Thymus (tissue), 11 donors: ENCODE measurements at regions not wholly inside any gene's neighbourhood (a gene's known extent, or its start where the extent isn't known, plus 50 kb on each side); places are given as distances from the start of the nearest gene placed in this dataset.
A peak's percentile ranks its signal among the peaks of the same experiment; 100 is the strongest.

ENCODE experiments used
- DNase-seq, 9 donors: peaks; one replicate each; pipeline ENCODE4 v3.0.0-alpha.2; 2013; ENCODE audit warnings: low spot score in 9 of 9, low read depth in 6 of 9, missing footprints in 1 of 9
- H3K27ac ChIP-seq, 2 donors: one replicate each; pipeline ENCODE4 v1.5.1; 2013; ENCODE audit warnings: control low read depth in 1 of 2, low read depth in 1 of 2, low read length in 1 of 2, mild to moderate bottlenecking in 1 of 2, moderate library complexity in 1 of 2
- H3K27me3 ChIP-seq, 2 donors: one replicate each; pipeline ENCODE4 v1.5.1; 2013; ENCODE audit warnings: low read length in 1 of 2; ENCODE audit not compliant: control insufficient read depth in 2 of 2, insufficient read depth in 1 of 2
- H3K36me3 ChIP-seq, 2 donors: one replicate each; pipeline ENCODE4 v1.5.1; 2013; ENCODE audit warnings: low read length in 1 of 2, mild to moderate bottlenecking in 1 of 2, moderate library complexity in 1 of 2; ENCODE audit not compliant: control insufficient read depth in 2 of 2, insufficient read depth in 2 of 2
- H3K4me1 ChIP-seq, 2 donors: one replicate each; pipeline ENCODE4 v1.5.1; 2013; ENCODE audit warnings: low read length in 2 of 2; ENCODE audit not compliant: control insufficient read depth in 2 of 2, insufficient read depth in 2 of 2
- H3K4me3 ChIP-seq, 2 donors: one replicate each; pipeline ENCODE4 v1.5.1; 2013; ENCODE audit warnings: low read length in 2 of 2, control low read depth in 1 of 2, mild to moderate bottlenecking in 1 of 2
- H3K9me3 ChIP-seq, 2 donors: one replicate each; pipeline ENCODE4 v1.5.1; 2013; ENCODE audit warnings: low read length in 1 of 2, mild to moderate bottlenecking in 1 of 2; ENCODE audit not compliant: control insufficient read depth in 2 of 2, insufficient read depth in 1 of 2
- WGBS: extraction: QIAGEN DNeasy Blood & Tissue Kit; methylation state at CpG from one replicate; pipeline ENCODE4 v1.1.7; 2013; 5-methylcytosine and 5-hydroxymethylcytosine counted together
- donor health status: healthy.

GRCh38 chr3:148450819-148451218, 246.9 kb upstream of the AGTR1 start:
- H3K36me3 ChIP-seq, result no peaks in the 10 kb centered on the region
- no peak overlapping the region for H3K4me3 ChIP-seq
- no peak for DNase-seq
- H3K27me3 ChIP-seq, result no peaks in the 10 kb centered on the region
- H3K4me1 ChIP-seq, result no peaks in the 10 kb centered on the region
- no peaks in the 10 kb centered on the region for H3K9me3 ChIP-seq
- WGBS, result 57% methylated on average over 5 of the region's 5 CpGs
- H3K27ac ChIP-seq, result no peak overlapping the region

GRCh38 chr3:148451969-148452368, 245.7 kb upstream of the AGTR1 start:
- no peak overlapping the region for H3K4me3 ChIP-seq
- no peak overlapping the region for H3K27ac ChIP-seq
- no peak for DNase-seq
- H3K9me3 ChIP-seq, result no peaks in the 10 kb centered on the region
- H3K4me1 ChIP-seq, result no peaks in the 10 kb centered on the region
- no peaks in the 10 kb centered on the region for H3K36me3 ChIP-seq
- no peaks in the 10 kb centered on the region for H3K27me3 ChIP-seq

DNA sequence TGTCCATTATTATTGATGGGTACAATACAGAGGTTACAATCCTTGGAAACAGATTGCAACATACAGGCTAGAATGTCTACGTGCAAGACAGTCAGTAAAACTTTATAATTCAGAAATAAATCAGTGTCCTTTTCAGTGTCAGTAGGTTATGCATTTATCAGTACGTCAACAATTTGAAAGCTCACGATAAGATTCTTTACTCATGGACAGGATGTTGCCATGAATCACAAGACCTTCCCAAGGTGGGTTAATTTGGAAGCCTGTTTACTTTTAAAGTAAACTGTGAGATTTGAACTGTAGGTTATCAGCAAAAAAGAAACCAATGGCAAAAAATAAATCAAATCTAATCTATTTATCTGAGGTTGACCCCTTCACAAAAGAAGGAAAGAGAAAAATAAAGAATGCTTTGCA, 243.9 kb upstream of the AGTR1 start:
- Histone ChIP-seq H3K36me3 (no peaks in the 10 kb centered on the region), H3K4me1 (no peaks in the 10 kb centered on the region), H3K27ac (no peak overlapping the region), H3K4me3 (no peak overlapping the region), H3K27me3 (no peaks in the 10 kb centered on the region), H3K9me3 (no peaks in the 10 kb centered on the region)
- no peak for DNase-seq
- 91% methylated on average over 3 of the region's 3 CpGs for WGBS

- H3K27ac ChIP-seq, result no peak overlapping the region
- H3K27me3 ChIP-seq, result no peaks in the 10 kb centered on the region
- H3K4me3 ChIP-seq, result no peak overlapping the region
- no peaks in the 10 kb centered on the region for H3K4me1 ChIP-seq
- WGBS, result 92% methylated on average over 4 of the region's 4 CpGs
- H3K9me3 ChIP-seq, result no peaks in the 10 kb centered on the region
- no peak for DNase-seq
- no peaks in the 10 kb centered on the region for H3K36me3 ChIP-seq
These were observed 242.6 kb upstream of the AGTR1 start for GRCh38 chr3:148455098-148455497.

DNA sequence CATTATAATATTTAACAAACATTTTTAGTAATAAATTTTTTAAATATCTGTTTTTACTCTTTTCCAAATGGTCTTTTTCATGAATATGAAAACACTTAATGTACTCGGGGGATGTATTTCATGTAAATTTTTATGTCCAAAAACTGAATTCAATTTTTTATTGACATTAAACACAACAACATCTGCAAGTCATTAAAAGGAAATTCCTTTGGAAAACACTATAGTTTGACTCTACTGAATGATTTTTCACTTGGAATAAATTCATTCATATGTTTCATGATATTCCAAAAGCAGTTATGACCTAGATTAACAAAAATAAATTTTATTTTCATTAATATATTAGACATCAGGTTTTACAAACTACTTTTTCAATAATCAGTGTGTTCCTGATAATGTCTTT, 239.8 kb upstream of the AGTR1 start:
- no peak for DNase-seq
- Histone ChIP-seq H3K36me3 (no peaks in the 10 kb centered on the region), H3K27me3 (no peaks in the 10 kb centered on the region), H3K4me3 (no peak overlapping the region), H3K27ac (no peak overlapping the region), H3K9me3 (no peaks in the 10 kb centered on the region), H3K4me1 (no peaks in the 10 kb centered on the region)
- WGBS, result 92% methylated on average over 1 of the region's 1 CpG

GRCh38 chr3:148459931-148460513, 237.7 kb upstream of the AGTR1 start:
- Histone ChIP-seq H3K27me3 (no peaks in the 10 kb centered on the region), H3K4me3 (no peak overlapping the region), H3K9me3 (no peaks in the 10 kb centered on the region), H3K4me1 (no peaks in the 10 kb centered on the region), H3K36me3 (no peaks in the 10 kb centered on the region), H3K27ac (no peak overlapping the region)
- DNase-seq, result no peak
- 94% methylated on average over 1 of the region's 1 CpG for WGBS

DNA sequence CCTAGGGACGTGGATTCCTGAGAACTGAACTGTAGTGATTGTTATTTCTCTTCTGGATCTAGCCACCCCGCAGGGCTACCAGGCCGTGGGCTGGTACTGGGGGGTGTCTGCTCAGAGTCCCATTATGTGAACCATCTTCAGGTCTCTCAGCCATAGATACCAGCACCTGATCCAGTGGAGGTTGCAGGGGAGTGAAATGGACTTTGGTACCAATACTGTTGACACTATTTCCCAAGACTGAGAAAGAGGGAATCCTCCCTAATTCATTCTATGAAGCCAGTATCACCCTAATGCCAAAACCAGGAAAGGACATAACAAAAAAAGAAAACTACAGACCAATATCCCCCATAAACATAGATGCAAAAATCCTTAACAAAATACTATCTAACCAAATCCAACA, 237.0 kb upstream of the AGTR1 start:
- Histone ChIP-seq H3K27ac (no peak overlapping the region), H3K4me3 (no peak overlapping the region), H3K36me3 (no peaks in the 10 kb centered on the region), H3K4me1 (no peaks in the 10 kb centered on the region), H3K27me3 (no peaks in the 10 kb centered on the region), H3K9me3 (no peaks in the 10 kb centered on the region)
- no peak for DNase-seq
- 93% methylated on average over 3 of the region's 3 CpGs for WGBS

- 74% methylated on average over 2 of the region's 2 CpGs for WGBS
These were observed 233.5 kb upstream of the AGTR1 start for GRCh38 chr3:148464246-148464645.

DNA sequence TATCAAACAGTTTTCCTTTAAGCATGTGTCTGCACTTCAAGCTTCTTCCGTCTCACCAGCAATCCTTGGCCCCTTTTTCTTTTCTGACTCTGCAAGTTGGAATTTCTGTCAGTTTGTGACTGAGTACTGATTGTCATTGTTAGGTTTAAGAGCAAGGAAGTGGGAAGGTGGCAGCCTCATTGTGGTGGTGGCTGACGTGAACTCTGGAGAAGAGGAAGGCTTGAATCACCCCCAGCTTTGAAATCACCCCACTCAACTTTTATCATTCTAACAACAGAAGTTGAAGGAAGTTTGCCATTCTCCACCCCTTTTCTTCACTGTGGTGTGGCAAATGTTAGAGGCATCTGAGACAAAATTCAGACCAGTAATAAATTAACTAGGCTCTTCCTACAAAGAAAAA, 231.6 kb upstream of the AGTR1 start:
- DNase-seq, result peak in 1 of 9 donors; percentile 9
- 42% methylated on average over 2 of the region's 2 CpGs for WGBS
- Histone ChIP-seq H3K36me3 (no peaks in the 10 kb centered on the region), H3K4me3 (no peak overlapping the region), H3K9me3 (no peaks in the 10 kb centered on the region), H3K4me1 (no peaks in the 10 kb centered on the region), H3K27me3 (no peaks in the 10 kb centered on the region), H3K27ac (no peak overlapping the region)

More at GRCh38 chr3:148464246-148464645, 233.5 kb upstream of the AGTR1 start:
- H3K27me3 ChIP-seq, result no peaks in the 10 kb centered on the region
- H3K4me1 ChIP-seq, result no peaks in the 10 kb centered on the region
- H3K36me3 ChIP-seq, result no peaks in the 10 kb centered on the region
- H3K9me3 ChIP-seq, result no peaks in the 10 kb centered on the region
- H3K27ac ChIP-seq, result no peak overlapping the region
- no peak for DNase-seq
- no peak overlapping the region for H3K4me3 ChIP-seq
